ENCODE measurements at regions not wholly inside any gene's neighbourhood (a gene's known extent, or its start where the extent isn't known, plus 50 kb on each side); places are given as distances from the start of the nearest gene placed in this dataset.

DNA sequence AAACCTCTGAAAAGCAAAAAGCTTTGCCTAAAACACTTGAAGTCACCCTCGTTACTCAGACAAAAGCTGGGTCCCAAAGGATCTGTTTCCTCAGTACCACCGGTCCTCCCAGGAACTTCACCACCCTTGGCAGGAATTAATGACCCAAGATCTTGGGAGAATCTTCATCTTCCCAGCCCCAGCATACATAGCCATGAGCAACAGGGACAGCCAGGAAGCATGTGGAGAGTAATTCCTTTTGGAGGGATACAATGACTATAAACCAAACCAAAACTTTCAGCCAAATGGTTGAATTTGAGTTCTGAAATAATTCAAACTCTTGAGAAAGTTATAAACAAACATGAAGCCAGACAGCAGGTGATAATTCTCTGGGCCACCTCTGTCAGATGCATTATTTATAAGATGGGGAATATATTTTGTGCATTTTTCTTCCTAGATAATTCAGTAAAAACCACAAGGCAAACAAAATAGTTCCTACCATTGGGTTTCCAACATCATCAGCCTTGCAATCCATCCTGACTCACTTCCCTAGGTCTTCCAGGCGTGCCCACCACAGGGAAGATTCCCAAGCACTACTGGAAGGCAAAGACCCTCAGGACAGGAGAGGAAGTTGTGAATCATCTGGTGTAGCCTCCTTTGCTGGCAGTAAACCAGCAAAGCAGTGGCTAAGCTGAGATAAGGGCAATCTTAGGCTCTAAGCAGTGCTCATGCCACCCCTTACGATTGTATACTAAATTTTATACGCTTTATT, 71.7 kb upstream of the DRD2 start:
- H3K27ac ChIP-seq (ENCODE audit: low read depth, low read length), result no peak overlapping the region
- RAD21 ChIA-PET (ENCODE audit: low non-redundant PET in 1 of 2, low total read pairs in 2 of 2, uncharacterized antibody in 2 of 2, unreplicated experiment in 2 of 2), result no interaction called here
- POLR2A ChIA-PET, result no interaction called here
- no peaks in the 10 kb centered on the region for H3K36me3 ChIP-seq (ENCODE audit: control insufficient read depth in 1 of 2, insufficient read depth in 2 of 2, low read length in 2 of 2)
- TF ChIP-seq POLR2AphosphoS5 (IDR thresholded peaks at IDR 0.05; ENCODE audit: low read depth, low read length), result no peak
- TF ChIP-seq CBX3 (IDR thresholded peaks at IDR 0.05; ENCODE audit: low read depth), result no peak
- TF ChIP-seq EGR1 (IDR thresholded peaks at IDR 0.05; ENCODE audit: low read depth), result no peak
- no peak for TF ChIP-seq EZH2phosphoT487 (IDR thresholded peaks at IDR 0.05; ENCODE audit: borderline replicate concordance)
- TF ChIP-seq POLR2A (IDR thresholded peaks at IDR 0.05; ENCODE audit: borderline replicate concordance, extremely low read depth, insufficient read depth, insufficient read length), result no peak
- no peaks in the 10 kb centered on the region for H3K4me1 ChIP-seq (ENCODE audit: control insufficient read depth in 1 of 2, insufficient read depth in 2 of 2, low read length in 2 of 2)
- intact Hi-C loops (cut with micrococcal nuclease), result no loop called here
- H3K9me3 ChIP-seq (ENCODE audit: control insufficient read depth in 1 of 2, insufficient read depth in 1 of 2, low read depth in 1 of 2, low read length in 2 of 2), result no peaks in the 10 kb centered on the region
- no TSS peak for BruUV-seq (replicated peaks)
- CTCF ChIA-PET, result no interaction called here
- H3K79me2 ChIP-seq (ENCODE audit: insufficient read depth, low read length), result no peaks in the 10 kb centered on the region
- no peaks in the 10 kb centered on the region for H4K20me1 ChIP-seq (ENCODE audit: insufficient read depth)
- H3K9ac ChIP-seq (ENCODE audit: low read length), result no peak overlapping the region
- H3K4me3 ChIP-seq (replicated peaks in 1 of 2; ENCODE audit: low read depth in 1 of 2, low read length in 2 of 2), result no peak overlapping the region
- peaks cover 13% of the 10 kb centered on the region; the same call in 1 of the 2 replicates for H3K27me3 ChIP-seq (ENCODE audit: insufficient read depth, low read length)
- no peak overlapping the region for H3K4me2 ChIP-seq (ENCODE audit: low read length)
- DNase-seq (ENCODE audit: low read depth, low spot score), result no peak
- no peaks in the 10 kb centered on the region for H3K9me2 ChIP-seq (ENCODE audit: insufficient read depth)
- ATAC-seq, result no peak
- H2AFZ ChIP-seq (ENCODE audit: low read depth, low read length, poor library complexity, severe bottlenecking), result no peak overlapping the region

DNA sequence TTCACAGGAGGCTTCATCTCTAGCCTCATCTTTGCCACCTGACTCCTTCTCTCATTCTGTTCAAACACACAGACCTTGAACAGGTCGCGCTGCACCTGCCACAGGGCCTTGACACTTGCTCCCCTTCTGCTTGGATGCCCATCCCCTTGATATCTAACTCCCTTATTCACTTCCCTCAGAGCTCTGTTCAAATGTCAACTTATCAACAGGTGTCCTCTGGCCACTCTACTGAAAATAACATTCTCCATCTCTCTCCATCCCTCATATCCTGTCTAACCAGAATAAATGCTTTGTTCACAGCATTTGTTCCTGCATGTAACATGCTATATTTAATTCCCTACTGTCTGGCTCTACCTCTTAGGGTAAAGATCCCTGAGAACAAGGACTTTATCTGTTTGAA, 67.2 kb upstream of the DRD2 start:
- no peak overlapping the region for H2AFZ ChIP-seq (ENCODE audit: low read depth, low read length, poor library complexity, severe bottlenecking)
- H3K27ac ChIP-seq (ENCODE audit: low read depth, low read length), result no peak overlapping the region
- no peaks in the 10 kb centered on the region for H3K9me2 ChIP-seq (ENCODE audit: insufficient read depth)
- peaks cover 26% of the 10 kb centered on the region for H3K27me3 ChIP-seq (ENCODE audit: insufficient read depth, low read length)
- H3K4me1 ChIP-seq (ENCODE audit: control insufficient read depth in 1 of 2, insufficient read depth in 2 of 2, low read length in 2 of 2), result no peaks in the 10 kb centered on the region
- ChIA-PET CTCF (no interaction called here), POLR2A (no interaction called here), RAD21 (ENCODE audit: low non-redundant PET in 1 of 2, low total read pairs in 2 of 2, uncharacterized antibody in 2 of 2, unreplicated experiment in 2 of 2) (no interaction called here)
- no peaks in the 10 kb centered on the region for H3K36me3 ChIP-seq (ENCODE audit: control insufficient read depth in 1 of 2, insufficient read depth in 2 of 2, low read length in 2 of 2)
- no peak overlapping the region for H3K9ac ChIP-seq (ENCODE audit: low read length)
- ATAC-seq (no peak), DNase-seq (ENCODE audit: low read depth, low spot score) (no peak)
- no peak overlapping the region for H3K4me3 ChIP-seq (replicated peaks in 1 of 2; ENCODE audit: low read depth in 1 of 2, low read length in 2 of 2)
- intact Hi-C loops (cut with micrococcal nuclease), result no loop called here
- no peaks in the 10 kb centered on the region for H3K9me3 ChIP-seq (ENCODE audit: control insufficient read depth in 1 of 2, insufficient read depth in 1 of 2, low read depth in 1 of 2, low read length in 2 of 2)
- no TSS peak for BruUV-seq (replicated peaks)
- H3K79me2 ChIP-seq (ENCODE audit: insufficient read depth, low read length), result no peaks in the 10 kb centered on the region
- H4K20me1 ChIP-seq (ENCODE audit: insufficient read depth), result no peaks in the 10 kb centered on the region
- no peak overlapping the region for H3K4me2 ChIP-seq (ENCODE audit: low read length)
- TF ChIP-seq POLR2A (IDR thresholded peaks at IDR 0.05; ENCODE audit: borderline replicate concordance, extremely low read depth, insufficient read depth, insufficient read length), result no peak
- TF ChIP-seq SRF (IDR thresholded peaks at IDR 0.05; ENCODE audit: low read depth), result no peak
- TF ChIP-seq TCF7L2 (IDR thresholded peaks at IDR 0.05; ENCODE audit: borderline replicate concordance, extremely low read depth, insufficient read depth, insufficient read length), result no peak
- no peak for TF ChIP-seq EGR1 (IDR thresholded peaks at IDR 0.05; ENCODE audit: low read depth)
- no peak for TF ChIP-seq CEBPB (IDR thresholded peaks at IDR 0.05; ENCODE audit: low read depth)
- no peak for TF ChIP-seq ZFX (IDR thresholded peaks at IDR 0.05)
- TF ChIP-seq ZNF274 (IDR thresholded peaks at IDR 0.05; ENCODE audit: low read depth, low read length), result no peak
- no peak for TF ChIP-seq ELF1 (IDR thresholded peaks at IDR 0.05; ENCODE audit: borderline replicate concordance, low read depth)
- no peak for TF ChIP-seq CBX3 (IDR thresholded peaks at IDR 0.05; ENCODE audit: low read depth)
- TF ChIP-seq, protein P1, sequence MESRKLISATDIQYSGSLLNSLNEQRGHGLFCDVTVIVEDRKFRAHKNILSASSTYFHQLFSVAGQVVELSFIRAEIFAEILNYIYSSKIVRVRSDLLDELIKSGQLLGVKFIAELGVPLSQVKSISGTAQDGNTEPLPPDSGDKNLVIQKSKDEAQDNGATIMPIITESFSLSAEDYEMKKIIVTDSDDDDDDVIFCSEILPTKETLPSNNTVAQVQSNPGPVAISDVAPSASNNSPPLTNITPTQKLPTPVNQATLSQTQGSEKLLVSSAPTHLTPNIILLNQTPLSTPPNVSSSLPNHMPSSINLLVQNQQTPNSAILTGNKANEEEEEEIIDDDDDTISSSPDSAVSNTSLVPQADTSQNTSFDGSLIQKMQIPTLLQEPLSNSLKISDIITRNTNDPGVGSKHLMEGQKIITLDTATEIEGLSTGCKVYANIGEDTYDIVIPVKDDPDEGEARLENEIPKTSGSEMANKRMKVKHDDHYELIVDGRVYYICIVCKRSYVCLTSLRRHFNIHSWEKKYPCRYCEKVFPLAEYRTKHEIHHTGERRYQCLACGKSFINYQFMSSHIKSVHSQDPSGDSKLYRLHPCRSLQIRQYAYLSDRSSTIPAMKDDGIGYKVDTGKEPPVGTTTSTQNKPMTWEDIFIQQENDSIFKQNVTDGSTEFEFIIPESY (IDR thresholded peaks at IDR 0.05; ENCODE audit: extremely low read depth, insufficient replicate concordance, low read length), result no peak
- TF ChIP-seq, protein P2, sequence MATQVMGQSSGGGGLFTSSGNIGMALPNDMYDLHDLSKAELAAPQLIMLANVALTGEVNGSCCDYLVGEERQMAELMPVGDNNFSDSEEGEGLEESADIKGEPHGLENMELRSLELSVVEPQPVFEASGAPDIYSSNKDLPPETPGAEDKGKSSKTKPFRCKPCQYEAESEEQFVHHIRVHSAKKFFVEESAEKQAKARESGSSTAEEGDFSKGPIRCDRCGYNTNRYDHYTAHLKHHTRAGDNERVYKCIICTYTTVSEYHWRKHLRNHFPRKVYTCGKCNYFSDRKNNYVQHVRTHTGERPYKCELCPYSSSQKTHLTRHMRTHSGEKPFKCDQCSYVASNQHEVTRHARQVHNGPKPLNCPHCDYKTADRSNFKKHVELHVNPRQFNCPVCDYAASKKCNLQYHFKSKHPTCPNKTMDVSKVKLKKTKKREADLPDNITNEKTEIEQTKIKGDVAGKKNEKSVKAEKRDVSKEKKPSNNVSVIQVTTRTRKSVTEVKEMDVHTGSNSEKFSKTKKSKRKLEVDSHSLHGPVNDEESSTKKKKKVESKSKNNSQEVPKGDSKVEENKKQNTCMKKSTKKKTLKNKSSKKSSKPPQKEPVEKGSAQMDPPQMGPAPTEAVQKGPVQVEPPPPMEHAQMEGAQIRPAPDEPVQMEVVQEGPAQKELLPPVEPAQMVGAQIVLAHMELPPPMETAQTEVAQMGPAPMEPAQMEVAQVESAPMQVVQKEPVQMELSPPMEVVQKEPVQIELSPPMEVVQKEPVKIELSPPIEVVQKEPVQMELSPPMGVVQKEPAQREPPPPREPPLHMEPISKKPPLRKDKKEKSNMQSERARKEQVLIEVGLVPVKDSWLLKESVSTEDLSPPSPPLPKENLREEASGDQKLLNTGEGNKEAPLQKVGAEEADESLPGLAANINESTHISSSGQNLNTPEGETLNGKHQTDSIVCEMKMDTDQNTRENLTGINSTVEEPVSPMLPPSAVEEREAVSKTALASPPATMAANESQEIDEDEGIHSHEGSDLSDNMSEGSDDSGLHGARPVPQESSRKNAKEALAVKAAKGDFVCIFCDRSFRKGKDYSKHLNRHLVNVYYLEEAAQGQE (IDR thresholded peaks at IDR 0.05; ENCODE audit: low read depth), result no peak
- TF ChIP-seq, protein P3, sequence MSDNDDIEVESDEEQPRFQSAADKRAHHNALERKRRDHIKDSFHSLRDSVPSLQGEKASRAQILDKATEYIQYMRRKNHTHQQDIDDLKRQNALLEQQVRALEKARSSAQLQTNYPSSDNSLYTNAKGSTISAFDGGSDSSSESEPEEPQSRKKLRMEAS (IDR thresholded peaks at IDR 0.05), result no peak

Data from HCT116 (cell line).